Suppressor macrophage treated with lipopolysaccharide for 4 hours (primary cell): ENCODE measurements at regions not wholly inside any gene's neighbourhood (a gene's known extent, or its start where the extent isn't known, plus 50 kb on each side); places are given as distances from the start of the nearest gene placed in this dataset.

ENCODE experiments used
- DNase-seq: peaks from one replicate; pipeline ENCODE4 v3.0.0-alpha.2; 2020

GRCh38 chr4:181193131-181193930 lies 1049.9 kb upstream of the TENM3 start:
- DNase-seq = no peak

GRCh38 chr4:181194096-181194495 lies 1049.1 kb upstream of the TENM3 start:
- no peak for DNase-seq

- no peak for DNase-seq
These were observed 1043.1 kb upstream of the TENM3 start for GRCh38 chr4:181200076-181200475.

GRCh38 chr4:181202240-181202639 lies 1041.0 kb upstream of the TENM3 start:
- no peak for DNase-seq

GRCh38 chr4:181204109-181204508 lies 1039.1 kb upstream of the TENM3 start:
- DNase-seq = no peak

- no peak for DNase-seq
These were observed 1029.7 kb upstream of the TENM3 start for GRCh38 chr4:181213551-181213950.

- no peak for DNase-seq
These were observed 1026.7 kb upstream of the TENM3 start for GRCh38 chr4:181216501-181216900.

- DNase-seq = no peak
These were observed 1023.3 kb upstream of the TENM3 start for GRCh38 chr4:181219783-181220416.

- no peak for DNase-seq
These were observed 1018.4 kb upstream of the TENM3 start for GRCh38 chr4:181224852-181225251.

GRCh38 chr4:181225616-181226261 lies 1017.5 kb upstream of the TENM3 start:
- no peak for DNase-seq

- no peak for DNase-seq
These were observed 1008.1 kb upstream of the TENM3 start for GRCh38 chr4:181234951-181235680.

GRCh38 chr4:181245326-181245725 lies 997.9 kb upstream of the TENM3 start:
- no peak for DNase-seq

- DNase-seq = no peak
These were observed 994.2 kb upstream of the TENM3 start for GRCh38 chr4:181249031-181249430.

- DNase-seq = no peak
These were observed 988.4 kb upstream of the TENM3 start for GRCh38 chr4:181254771-181255170.

GRCh38 chr4:181258569-181258968 lies 984.6 kb upstream of the TENM3 start:
- no peak for DNase-seq

GRCh38 chr4:181259081-181259709 lies 984.0 kb upstream of the TENM3 start:
- no peak for DNase-seq

- no peak for DNase-seq
These were observed 981.9 kb upstream of the TENM3 start for GRCh38 chr4:181261279-181261678.

GRCh38 chr4:181264893-181265292 lies 978.3 kb upstream of the TENM3 start:
- no peak for DNase-seq

- DNase-seq = no peak
These were observed 977.8 kb upstream of the TENM3 start for GRCh38 chr4:181265370-181265769.

GRCh38 chr4:181271116-181271640 lies 972.0 kb upstream of the TENM3 start:
- DNase-seq = no peak

- no peak for DNase-seq
These were observed 970.8 kb upstream of the TENM3 start for GRCh38 chr4:181272422-181272821.

- DNase-seq = no peak
These were observed 964.3 kb upstream of the TENM3 start for GRCh38 chr4:181278941-181279340.

GRCh38 chr4:181281451-181281850 lies 961.8 kb upstream of the TENM3 start:
- DNase-seq = no peak
